T-helper 1 cell treated with Interleukin-12 subunit alpha and Interleukin-12 subunit beta and Interleukin-4 antibody, amounts not matched to agents 30 μg/mL and 1 μg/mL, for 36 hours (primary cell): ENCODE measurements at regions not wholly inside any gene's neighbourhood (a gene's known extent, or its start where the extent isn't known, plus 50 kb on each side); places are given as distances from the start of the nearest gene placed in this dataset.

ENCODE experiments used
- H3K27ac Mint-ChIP-seq: one replicate; pipeline ENCODE4 v1.8.0; 2021; ENCODE audit warnings: mild to moderate bottlenecking, mixed read lengths
- H3K27me3 Mint-ChIP-seq: one replicate; pipeline ENCODE4 v1.8.0; 2021; ENCODE audit warnings: low read depth, mixed read lengths
- H3K36me3 Mint-ChIP-seq: one replicate; pipeline ENCODE4 v1.8.0; 2021; ENCODE audit warnings: low read depth, mixed read lengths
- H3K4me1 Mint-ChIP-seq: one replicate; pipeline ENCODE4 v1.8.0; 2021; ENCODE audit warnings: low read depth, mixed read lengths
- H3K4me3 Mint-ChIP-seq: one replicate; pipeline ENCODE4 v1.8.0; 2021; ENCODE audit warnings: mild to moderate bottlenecking, moderate library complexity, mixed read lengths
- H3K9me3 Mint-ChIP-seq: one replicate; pipeline ENCODE4 v1.8.0; 2021; ENCODE audit warnings: mixed read lengths

DNA sequence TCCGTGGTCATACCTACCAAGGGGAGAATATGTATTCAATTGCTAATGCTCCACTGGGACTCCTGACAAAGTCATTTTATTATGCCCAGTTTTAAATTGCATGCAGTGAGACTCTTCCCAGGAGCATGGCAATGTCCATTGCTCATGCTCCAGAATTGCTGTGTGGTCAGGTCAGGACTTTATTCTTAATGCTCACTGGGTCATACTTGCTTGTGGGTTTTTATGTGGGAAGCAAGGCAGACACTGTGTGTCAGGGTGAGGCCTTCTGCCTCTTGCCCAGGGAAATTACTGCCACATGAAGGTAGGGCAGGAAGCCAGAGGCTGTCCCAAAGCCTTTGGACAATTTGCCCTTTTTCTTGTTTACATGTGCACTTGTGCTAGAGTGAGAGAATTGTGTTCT lies 164.6 kb upstream of the MEF2C start:
- Mint-ChIP-seq H3K9me3 (peaks cover 12% of the 10 kb centered on the region), H3K36me3 (peaks cover 1% of the 10 kb centered on the region)

DNA sequence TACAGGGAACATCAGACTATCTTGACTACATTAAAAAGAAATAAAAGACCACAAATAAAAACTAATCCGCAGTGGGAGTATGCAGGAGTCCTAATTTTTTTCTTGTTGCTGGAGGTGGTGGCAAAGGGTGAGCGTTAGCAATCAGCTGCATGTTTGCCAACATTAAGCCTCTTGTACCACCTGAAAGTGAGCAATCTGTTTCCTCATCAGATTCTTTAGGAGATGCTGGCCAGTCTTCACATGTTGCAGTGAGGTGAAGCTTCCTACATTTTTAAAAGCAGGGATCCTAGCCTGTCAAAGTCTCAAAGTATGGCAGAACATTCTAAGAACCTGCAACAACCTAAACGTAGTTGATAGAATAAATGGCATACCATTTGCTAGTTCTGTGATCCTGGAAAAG lies 162.2 kb upstream of the MEF2C start:
- Mint-ChIP-seq H3K4me3 (no peak overlapping the region), H3K36me3 (peaks cover 1% of the 10 kb centered on the region), H3K27me3 (no peaks in the 10 kb centered on the region), H3K9me3 (peaks cover 3% of the 10 kb centered on the region), H3K4me1 (peaks cover 8% of the 10 kb centered on the region), H3K27ac (no peak overlapping the region)

More for the DNA sequence above, 164.6 kb upstream of the MEF2C start:
- H3K27me3 Mint-ChIP-seq: no peaks in the 10 kb centered on the region
- no peak overlapping the region for H3K27ac Mint-ChIP-seq
- no peak overlapping the region for H3K4me3 Mint-ChIP-seq
- H3K4me1 Mint-ChIP-seq: peaks cover 8% of the 10 kb centered on the region

GRCh38 chr5:89044674-89045200 lies 161.8 kb upstream of the MEF2C start:
- Mint-ChIP-seq H3K36me3 (peaks cover 1% of the 10 kb centered on the region), H3K27me3 (no peaks in the 10 kb centered on the region), H3K4me1 (peaks cover 8% of the 10 kb centered on the region), H3K9me3 (peaks cover 3% of the 10 kb centered on the region), H3K27ac (no peak overlapping the region), H3K4me3 (no peak overlapping the region)

DNA sequence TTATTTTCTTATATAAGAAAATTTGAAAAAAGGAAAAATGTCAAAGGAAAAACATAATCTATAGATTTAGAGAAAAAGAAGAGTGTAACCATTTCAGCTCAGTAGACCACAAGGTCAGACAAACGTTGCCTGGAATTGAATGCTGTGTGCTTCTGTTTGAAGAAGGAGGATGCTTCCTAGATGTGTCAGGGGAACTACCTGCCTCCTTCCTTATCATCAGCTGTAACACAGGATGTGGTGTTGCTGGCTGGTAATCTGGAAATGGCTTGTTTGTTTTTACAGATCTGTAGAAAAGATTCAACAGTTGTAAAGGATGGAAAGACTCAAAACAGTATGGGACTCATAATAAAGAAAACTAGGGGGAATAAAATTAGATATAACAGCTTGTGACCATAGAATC lies 160.7 kb upstream of the MEF2C start:
- Mint-ChIP-seq H3K27me3 (no peaks in the 10 kb centered on the region), H3K36me3 (no peaks in the 10 kb centered on the region), H3K4me3 (no peak overlapping the region), H3K9me3 (peaks cover 2% of the 10 kb centered on the region), H3K4me1 (peaks cover 8% of the 10 kb centered on the region), H3K27ac (no peak overlapping the region)

- peaks cover 8% of the 10 kb centered on the region for H3K4me1 Mint-ChIP-seq
- peaks cover 4% of the 10 kb centered on the region for H3K9me3 Mint-ChIP-seq
- no peak overlapping the region for H3K27ac Mint-ChIP-seq
- H3K4me3 Mint-ChIP-seq: no peak overlapping the region
- no peaks in the 10 kb centered on the region for H3K36me3 Mint-ChIP-seq
- no peaks in the 10 kb centered on the region for H3K27me3 Mint-ChIP-seq
These were observed 159.8 kb upstream of the MEF2C start for GRCh38 chr5:89042746-89043145.

GRCh38 chr5:89041976-89042375 lies 159.0 kb upstream of the MEF2C start:
- Mint-ChIP-seq H3K27ac (no peak overlapping the region), H3K4me3 (no peak overlapping the region), H3K9me3 (peaks cover 4% of the 10 kb centered on the region), H3K27me3 (no peaks in the 10 kb centered on the region), H3K4me1 (peaks cover 8% of the 10 kb centered on the region), H3K36me3 (no peaks in the 10 kb centered on the region)

DNA sequence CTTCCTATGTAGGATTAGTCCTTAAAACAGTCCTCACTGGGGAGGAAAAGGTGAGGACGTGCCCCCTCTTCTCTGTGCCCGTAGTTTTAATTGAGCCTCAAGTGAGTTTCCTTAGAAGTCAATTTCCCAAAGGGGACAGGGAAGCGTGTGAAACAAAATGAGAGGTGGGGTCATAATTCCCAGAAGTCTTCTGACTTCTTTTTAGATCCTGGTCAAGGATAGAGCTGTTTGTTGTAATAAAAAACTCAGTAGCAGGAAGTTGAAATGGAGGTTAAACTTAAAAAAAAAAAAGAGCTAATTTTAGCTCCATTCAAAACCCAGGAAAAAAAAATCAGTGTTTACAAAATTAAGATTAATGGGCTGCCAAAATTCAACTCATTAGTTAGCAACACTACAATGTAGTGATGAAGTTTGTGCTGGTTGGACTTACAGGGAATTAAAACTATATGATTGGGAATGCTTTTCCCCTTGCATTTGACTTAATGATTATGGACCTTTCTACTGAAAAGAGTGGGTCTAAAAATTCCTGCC lies 158.3 kb upstream of the MEF2C start:
- H3K27ac Mint-ChIP-seq: no peak overlapping the region
- peaks cover 8% of the 10 kb centered on the region for H3K4me1 Mint-ChIP-seq
- H3K27me3 Mint-ChIP-seq: no peaks in the 10 kb centered on the region
- H3K4me3 Mint-ChIP-seq: no peak overlapping the region
- no peaks in the 10 kb centered on the region for H3K36me3 Mint-ChIP-seq
- peaks cover 4% of the 10 kb centered on the region for H3K9me3 Mint-ChIP-seq

GRCh38 chr5:89036704-89037489 lies 153.9 kb upstream of the MEF2C start:
- Mint-ChIP-seq H3K27ac (no peak overlapping the region), H3K4me1 (no peaks in the 10 kb centered on the region), H3K9me3 (peaks cover 4% of the 10 kb centered on the region), H3K27me3 (no peaks in the 10 kb centered on the region), H3K36me3 (no peaks in the 10 kb centered on the region), H3K4me3 (no peak overlapping the region)

DNA sequence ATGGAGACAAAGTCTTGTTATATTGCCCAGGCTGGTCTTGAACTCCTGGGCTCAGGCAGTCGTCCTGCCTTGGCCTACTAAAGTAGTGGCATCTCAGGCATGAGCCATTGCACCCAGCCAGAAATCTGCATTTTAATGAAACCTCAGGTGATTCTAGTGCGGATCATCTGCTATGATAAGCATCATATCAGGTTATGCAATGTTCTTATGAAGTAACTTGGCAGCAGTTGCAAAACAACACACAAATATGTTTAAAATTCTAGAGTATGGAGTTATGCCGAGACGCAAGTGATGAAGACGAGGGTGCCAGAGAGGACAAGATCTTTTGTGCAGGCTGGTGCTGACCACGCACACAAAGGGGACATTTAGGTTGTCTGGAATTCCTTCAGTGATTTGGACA lies 153.2 kb upstream of the MEF2C start:
- H3K36me3 Mint-ChIP-seq: no peaks in the 10 kb centered on the region
- H3K4me1 Mint-ChIP-seq: no peaks in the 10 kb centered on the region
- no peak overlapping the region for H3K4me3 Mint-ChIP-seq
- no peaks in the 10 kb centered on the region for H3K27me3 Mint-ChIP-seq
- peaks cover 4% of the 10 kb centered on the region for H3K9me3 Mint-ChIP-seq
- no peak overlapping the region for H3K27ac Mint-ChIP-seq

- Mint-ChIP-seq H3K36me3 (no peaks in the 10 kb centered on the region), H3K27me3 (no peaks in the 10 kb centered on the region), H3K4me3 (no peak overlapping the region), H3K27ac (no peak overlapping the region), H3K9me3 (peaks cover 4% of the 10 kb centered on the region), H3K4me1 (no peaks in the 10 kb centered on the region)
These were observed 151.6 kb upstream of the MEF2C start for GRCh38 chr5:89034588-89034987.

DNA sequence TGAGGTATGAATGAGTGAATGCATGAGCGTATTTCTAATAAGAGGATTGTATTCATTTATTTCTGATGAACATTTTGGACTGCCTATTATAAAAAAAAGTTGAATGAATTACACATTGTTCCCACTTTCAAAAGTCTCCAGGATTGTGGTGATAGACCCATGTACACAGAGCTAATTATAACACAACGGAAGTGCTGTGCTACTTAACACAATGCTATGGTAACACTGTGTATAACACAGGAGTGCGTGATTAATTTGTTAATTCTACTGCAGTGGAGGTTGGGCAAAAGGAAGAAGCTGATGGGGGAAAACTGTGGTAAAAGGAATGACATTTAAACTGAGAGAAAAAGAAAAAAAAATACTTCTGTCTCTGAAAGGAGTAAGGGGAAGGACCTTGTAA lies 147.8 kb upstream of the MEF2C start:
- no peaks in the 10 kb centered on the region for H3K36me3 Mint-ChIP-seq
- peaks cover 5% of the 10 kb centered on the region for H3K9me3 Mint-ChIP-seq
- peaks cover 3% of the 10 kb centered on the region for H3K27me3 Mint-ChIP-seq
- no peak overlapping the region for H3K4me3 Mint-ChIP-seq
- no peak overlapping the region for H3K27ac Mint-ChIP-seq
- no peaks in the 10 kb centered on the region for H3K4me1 Mint-ChIP-seq

- H3K36me3 Mint-ChIP-seq: no peaks in the 10 kb centered on the region
- no peak overlapping the region for H3K4me3 Mint-ChIP-seq
- H3K27ac Mint-ChIP-seq: no peak overlapping the region
- H3K27me3 Mint-ChIP-seq: peaks cover 3% of the 10 kb centered on the region
- no peaks in the 10 kb centered on the region for H3K4me1 Mint-ChIP-seq
- peaks cover 5% of the 10 kb centered on the region for H3K9me3 Mint-ChIP-seq
These were observed 145.8 kb upstream of the MEF2C start for GRCh38 chr5:89028595-89029285.

GRCh38 chr5:89024045-89024444 lies 141.1 kb upstream of the MEF2C start:
- Mint-ChIP-seq H3K27me3 (peaks cover 3% of the 10 kb centered on the region), H3K9me3 (peaks cover 5% of the 10 kb centered on the region), H3K4me1 (no peaks in the 10 kb centered on the region), H3K4me3 (no peak overlapping the region), H3K36me3 (no peaks in the 10 kb centered on the region), H3K27ac (no peak overlapping the region)

- Mint-ChIP-seq H3K4me1 (no peaks in the 10 kb centered on the region), H3K27me3 (no peaks in the 10 kb centered on the region), H3K27ac (no peak overlapping the region), H3K4me3 (no peak overlapping the region), H3K36me3 (no peaks in the 10 kb centered on the region), H3K9me3 (no peaks in the 10 kb centered on the region)
These were observed 138.1 kb upstream of the MEF2C start for GRCh38 chr5:89020926-89021610.
